ENCODE measurements at regions not wholly inside any gene's neighbourhood (a gene's known extent, or its start where the extent isn't known, plus 50 kb on each side); places are given as distances from the start of the nearest gene placed in this dataset.
A peak's percentile ranks its signal among the peaks of the same experiment; 100 is the strongest.

- no peak for DNase-seq (ENCODE audit: low spot score)
Measured at GRCh38 chr18:24936691-24937090, 415.3 kb downstream of the ZNF521 start.

- DNase-seq (ENCODE audit: low spot score): no peak
Measured at GRCh38 chr18:24937639-24938275, 414.2 kb downstream of the ZNF521 start.

- no peak for DNase-seq (ENCODE audit: low spot score)
Measured at GRCh38 chr18:24940416-24940815, 411.6 kb downstream of the ZNF521 start.

GRCh38 chr18:24941174-24941951, 410.6 kb downstream of the ZNF521 start:
- no peak for DNase-seq (ENCODE audit: low spot score)

- no peak for DNase-seq (ENCODE audit: low spot score)
Measured at GRCh38 chr18:24942144-24942543, 409.8 kb downstream of the ZNF521 start.

- DNase-seq (ENCODE audit: low spot score): no peak
Measured at GRCh38 chr18:24947521-24948305, 404.3 kb downstream of the ZNF521 start.

GRCh38 chr18:24949908-24950307, 402.1 kb downstream of the ZNF521 start:
- DNase-seq (ENCODE audit: low spot score): no peak

GRCh38 chr18:24954341-24954740, 397.6 kb downstream of the ZNF521 start:
- no peak for DNase-seq (ENCODE audit: low spot score)

GRCh38 chr18:24958001-24958400, 394.0 kb downstream of the ZNF521 start:
- DNase-seq (ENCODE audit: low spot score): no peak

GRCh38 chr18:24959051-24959476, 392.9 kb downstream of the ZNF521 start:
- no peak for DNase-seq (ENCODE audit: low spot score)

GRCh38 chr18:24964216-24964615, 387.8 kb downstream of the ZNF521 start:
- DNase-seq (ENCODE audit: low spot score): peak; percentile 15

- peak; percentile 84 for DNase-seq (ENCODE audit: low spot score)
Measured at GRCh38 chr18:24968238-24968775, 383.7 kb downstream of the ZNF521 start.

- DNase-seq (ENCODE audit: low spot score): no peak
Measured at GRCh38 chr18:24972577-24972976, 379.4 kb downstream of the ZNF521 start.

- DNase-seq (ENCODE audit: low spot score): no peak
Measured at GRCh38 chr18:24974431-24974830, 377.5 kb downstream of the ZNF521 start.

GRCh38 chr18:24975496-24976372, 376.2 kb downstream of the ZNF521 start:
- no peak for DNase-seq (ENCODE audit: low spot score)

GRCh38 chr18:24976502-24976901, 375.5 kb downstream of the ZNF521 start:
- no peak for DNase-seq (ENCODE audit: low spot score)

- DNase-seq (ENCODE audit: low spot score): no peak
Measured at GRCh38 chr18:24979235-24979634, 372.7 kb downstream of the ZNF521 start.

- peak; percentile 50 for DNase-seq (ENCODE audit: low spot score)
Measured at GRCh38 chr18:24982831-24983230, 369.1 kb downstream of the ZNF521 start.

GRCh38 chr18:24983566-24984139, 368.3 kb downstream of the ZNF521 start:
- DNase-seq (ENCODE audit: low spot score): no peak

GRCh38 chr18:24985586-24985985, 366.4 kb downstream of the ZNF521 start:
- no peak for DNase-seq (ENCODE audit: low spot score)

- no peak for DNase-seq (ENCODE audit: low spot score)
Measured at GRCh38 chr18:24986666-24987302, 365.2 kb downstream of the ZNF521 start.

Measured in AG08395 (cell line).